H54 (cell line): ENCODE measurements at regions not wholly inside any gene's neighbourhood (a gene's known extent, or its start where the extent isn't known, plus 50 kb on each side); places are given as distances from the start of the nearest gene placed in this dataset.
"Not testable (repeated sequence)": the region's sequence is repeated elsewhere in the genome, so short reads cannot be mapped to it uniquely, and the experiment has no call there.

ENCODE experiments used
- DNase-seq: peaks from one replicate; pipeline ENCODE4 v3.0.0; 2011; ENCODE audit warnings: low spot score, mixed read lengths; ENCODE audit not compliant: insufficient read length
- FAIRE-seq: peaks from 3 replicates; lab custom pipeline; 2011; peaks lifted over from hg19 to GRCh38; lab: Jason Lieb, UNC
- POLR2A ChIP-seq: IDR thresholded peaks from 2 replicates; pipeline ENCODE4 v1.6.1; 2011; ENCODE audit warnings: low read depth, mild to moderate bottlenecking, low read length

GRCh38 chr10:29363930-29364329 lies 75.1 kb downstream of the LYZL1 start:
- DNase-seq, FAIRE-seq: not testable (repeated sequence)

GRCh38 chr10:29366206-29366605 lies 77.3 kb downstream of the LYZL1 start:
- not testable (repeated sequence) for FAIRE-seq, DNase-seq

GRCh38 chr10:29369419-29369818 lies 80.5 kb downstream of the LYZL1 start:
- no peak for DNase-seq
- FAIRE-seq, result no peak
- no peak for TF ChIP-seq POLR2A

GRCh38 chr10:29370097-29371092 lies 81.5 kb downstream of the LYZL1 start:
- no peak for FAIRE-seq
- TF ChIP-seq POLR2A, result no peak
- no peak for DNase-seq

- DNase-seq (no peak), FAIRE-seq (no peak)
- no peak for TF ChIP-seq POLR2A
Observed at GRCh38 chr10:29372920-29373319, 84.0 kb downstream of the LYZL1 start.

- DNase-seq, result no peak
- FAIRE-seq, result no peak
- no peak for TF ChIP-seq POLR2A
Observed at GRCh38 chr10:29374162-29374561, 85.3 kb downstream of the LYZL1 start.

- DNase-seq, result no peak
Observed at GRCh38 chr10:29375888-29376287, 87.0 kb downstream of the LYZL1 start.

GRCh38 chr10:29377333-29377961 lies 88.6 kb downstream of the LYZL1 start:
- FAIRE-seq, result peak; percentile 30
- DNase-seq, result no peak
- TF ChIP-seq POLR2A, result no peak

More at GRCh38 chr10:29375888-29376287, 87.0 kb downstream of the LYZL1 start:
- no peak for TF ChIP-seq POLR2A
- no peak for FAIRE-seq

GRCh38 chr10:29378106-29378505 lies 89.2 kb downstream of the LYZL1 start:
- FAIRE-seq, result no peak
- no peak for DNase-seq
- no peak for TF ChIP-seq POLR2A

- FAIRE-seq (no peak), DNase-seq (no peak)
- no peak for TF ChIP-seq POLR2A
Observed at GRCh38 chr10:29379208-29379607, 90.3 kb downstream of the LYZL1 start.

GRCh38 chr10:29379777-29380598 lies 91.1 kb downstream of the LYZL1 start:
- FAIRE-seq, DNase-seq: not testable (repeated sequence)

- not testable (repeated sequence) for FAIRE-seq, DNase-seq
Observed at GRCh38 chr10:29380599-29381511, 92.0 kb downstream of the LYZL1 start.
